ENCODE measurements at regions not wholly inside any gene's neighbourhood (a gene's known extent, or its start where the extent isn't known, plus 50 kb on each side); places are given as distances from the start of the nearest gene placed in this dataset.

DNA sequence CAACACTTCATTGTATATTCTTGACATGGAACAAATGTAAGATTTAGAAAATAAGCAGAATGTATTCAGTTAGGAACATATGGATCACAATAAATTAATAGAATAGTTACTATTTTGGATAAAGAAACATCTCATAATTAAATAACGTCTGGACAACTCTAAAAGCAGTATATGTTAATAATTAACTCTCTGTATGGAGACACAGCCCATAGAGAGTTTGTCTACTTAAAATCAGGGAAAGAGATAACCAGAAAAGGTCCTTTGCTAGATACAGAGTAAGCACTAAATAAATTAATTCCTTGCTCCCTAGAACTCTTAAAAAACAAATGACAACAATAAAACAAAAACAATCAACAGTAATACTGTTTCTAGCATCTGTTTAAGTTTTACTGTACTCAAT, 184.4 kb upstream of the THSD7A start:
- TF ChIP-seq CTCF (IDR thresholded peaks at IDR 0.05 in 8 of 11, conservative IDR thresholded peaks at IDR 0.05 in 3 of 11) (no peak), POLR2A (IDR thresholded peaks at IDR 0.05) (no peak)
